Karpas-422 (cell line): ENCODE measurements at regions not wholly inside any gene's neighbourhood (a gene's known extent, or its start where the extent isn't known, plus 50 kb on each side); places are given as distances from the start of the nearest gene placed in this dataset.

ENCODE experiments used
- DNase-seq: peaks from one replicate; pipeline ENCODE4 v3.0.0-alpha.2; 2015
- H2AFZ ChIP-seq: fragments of 200-600 bp; sonication (generic); 2 replicates; pipeline ENCODE4 v1.6.1; 2014; ENCODE audit warnings: antibody characterized with exemption, low read length, mixed read lengths
- H3K27ac ChIP-seq: fragments of 200-600 bp; sonication (generic); 2 replicates; pipeline ENCODE4 v1.5.1; 2014; ENCODE audit warnings: mild to moderate bottlenecking, low read length, moderate library complexity
- H3K27me3 ChIP-seq: fragments of 200-600 bp; sonication (generic); 2 replicates; pipeline ENCODE4 v1.6.1; 2014; ENCODE audit warnings: low read length, mixed read lengths
- H3K36me3 ChIP-seq: fragments of 200-600 bp; sonication (generic); 2 replicates; pipeline ENCODE4 v1.6.1; 2014; ENCODE audit warnings: low read length, mixed read lengths; ENCODE audit not compliant: insufficient read depth
- H3K4me1 ChIP-seq: fragments of 200-600 bp; sonication (generic); 2 replicates; pipeline ENCODE4 v1.6.1; 2014; ENCODE audit warnings: mild to moderate bottlenecking, low read length, mixed read lengths
- H3K4me2 ChIP-seq: fragments of 200-600 bp; sonication (generic); 2 replicates; pipeline ENCODE4 v1.6.1; 2014; ENCODE audit warnings: low read length, low read depth, mild to moderate bottlenecking; ENCODE audit not compliant: poor library complexity, severe bottlenecking
- H3K4me3 ChIP-seq: fragments of 200-600 bp; sonication (generic); 2 replicates; pipeline ENCODE4 v1.5.1; 2014; ENCODE audit warnings: mild to moderate bottlenecking, antibody characterized with exemption, low read length, mixed read lengths
- H3K79me2 ChIP-seq: fragments of 200-600 bp; sonication (generic); 2 replicates; pipeline ENCODE4 v1.6.1; 2014; ENCODE audit warnings: mild to moderate bottlenecking, low read length, mixed read lengths
- H3K9ac ChIP-seq: fragments of 200-600 bp; sonication (generic); 2 replicates; pipeline ENCODE4 v1.6.0; 2014; ENCODE audit warnings: low read length
- H3K9me2 ChIP-seq: fragments of 200-600 bp; sonication (generic), shearing (Covaris generic); replicated peaks from 2 replicates; pipeline ENCODE4 v1.6.0; 2014; ENCODE audit warnings: mild to moderate bottlenecking, low read length, moderate library complexity; ENCODE audit not compliant: insufficient read depth
- H3K9me3 ChIP-seq: fragments of 300-700, 200-600 bp; sonication (generic); 2 replicates; pipeline ENCODE4 v1.6.1; 2014; ENCODE audit warnings: low read length, mixed read lengths
- H4K20me1 ChIP-seq: fragments of 200-600 bp; sonication (generic); 2 replicates; pipeline ENCODE4 v1.6.1; 2014; ENCODE audit warnings: mild to moderate bottlenecking, antibody characterized with exemption, low read length, low read depth; ENCODE audit not compliant: insufficient read depth

DNA sequence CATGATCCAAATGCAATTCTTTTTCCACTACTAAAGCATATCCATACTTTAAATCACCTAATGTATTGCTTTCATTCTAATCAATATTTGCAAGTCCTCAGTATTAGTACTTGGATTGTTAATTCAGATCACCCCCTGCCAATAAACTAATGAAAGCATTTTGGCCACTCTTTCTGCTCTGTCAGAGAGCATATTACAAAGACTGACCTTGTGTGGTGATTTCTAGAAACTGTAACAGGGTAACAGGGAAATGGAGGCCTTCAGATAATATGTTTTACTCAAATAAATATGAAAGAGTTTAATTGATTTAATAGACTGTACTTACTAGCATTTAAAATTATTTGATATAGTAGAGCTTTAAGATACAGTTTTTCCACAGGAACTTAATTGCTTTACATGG lies 453.0 kb downstream of the KCNJ3 start:
- Histone ChIP-seq H2AFZ (no peak overlapping the region), H3K4me1 (no peaks in the 10 kb centered on the region), H3K9me3 (peaks cover 18% of the 10 kb centered on the region), H3K9ac (no peak overlapping the region), H4K20me1 (no peaks in the 10 kb centered on the region), H3K27me3 (no peaks in the 10 kb centered on the region), H3K27ac (no peak overlapping the region), H3K9me2 (no peaks in the 10 kb centered on the region), H3K79me2 (no peaks in the 10 kb centered on the region), H3K4me2 (no peak overlapping the region), H3K4me3 (no peak overlapping the region), H3K36me3 (no peaks in the 10 kb centered on the region)
- DNase-seq: no peak

DNA sequence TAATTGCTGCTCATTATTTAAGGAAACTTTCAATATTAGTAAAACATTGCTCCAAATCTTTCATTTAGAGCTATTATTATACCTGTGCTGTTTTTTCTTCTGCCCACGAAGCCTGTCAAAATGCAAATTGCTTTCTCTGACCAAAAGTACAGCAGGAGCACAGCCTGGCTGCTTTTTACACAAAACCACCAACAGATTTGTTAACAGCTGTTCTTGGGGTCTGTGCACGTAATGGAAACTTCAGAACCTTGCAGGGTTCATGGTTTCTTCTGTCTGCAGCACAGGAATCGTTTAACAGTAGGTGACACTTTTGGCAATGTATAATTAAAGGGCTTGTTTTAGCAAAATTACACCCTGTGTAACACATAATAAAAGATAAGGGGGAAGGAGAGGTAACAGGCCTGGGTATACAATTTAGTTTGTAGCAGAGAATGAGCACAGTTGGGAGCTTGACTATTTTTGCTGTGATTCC lies 447.3 kb downstream of the KCNJ3 start:
- no peaks in the 10 kb centered on the region for H3K27me3 ChIP-seq

DNA sequence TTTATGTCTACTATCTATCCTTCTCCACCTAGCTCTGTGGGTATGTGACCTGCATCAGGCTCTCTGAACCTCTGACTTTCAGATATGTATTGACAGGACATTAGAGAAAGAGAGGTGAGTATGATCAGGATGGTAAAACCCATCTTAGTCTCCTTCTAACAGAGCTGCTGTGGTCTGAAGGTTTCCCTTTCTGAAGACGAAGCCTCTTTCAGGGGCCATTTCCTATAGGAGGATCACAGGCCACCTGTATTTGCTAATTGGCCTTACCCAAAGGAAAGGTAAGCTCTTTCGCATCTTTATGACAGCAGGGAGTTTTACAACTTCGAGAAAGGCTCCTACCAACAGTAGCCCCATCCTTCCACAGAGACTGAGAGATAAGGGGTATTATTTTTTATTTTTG lies 442.9 kb downstream of the KCNJ3 start:
- no peak overlapping the region for H3K27ac ChIP-seq
- H3K36me3 ChIP-seq: no peaks in the 10 kb centered on the region
- H4K20me1 ChIP-seq: no peaks in the 10 kb centered on the region
- H3K4me3 ChIP-seq: no peak overlapping the region
- no peak for DNase-seq
- no peak overlapping the region for H3K9ac ChIP-seq
- H3K9me2 ChIP-seq: 0 out of 2 replicates have a peak, but pooled peaks cover 3% of the 10 kb centered on the region
- no peaks in the 10 kb centered on the region for H3K79me2 ChIP-seq
- no peaks in the 10 kb centered on the region for H3K4me1 ChIP-seq
- H3K4me2 ChIP-seq: no peak overlapping the region
- H2AFZ ChIP-seq: no peak overlapping the region
- H3K9me3 ChIP-seq: peaks cover 6% of the 10 kb centered on the region; the same call in 1 of the 2 replicates
- no peaks in the 10 kb centered on the region for H3K27me3 ChIP-seq

More for the DNA sequence above, 447.3 kb downstream of the KCNJ3 start:
- H3K4me3 ChIP-seq: no peak overlapping the region
- 0 out of 2 replicates have a peak, but pooled peaks cover 3% of the 10 kb centered on the region for H3K9me2 ChIP-seq
- H3K36me3 ChIP-seq: no peaks in the 10 kb centered on the region
- no peak overlapping the region for H3K27ac ChIP-seq
- no peak overlapping the region for H2AFZ ChIP-seq
- no peaks in the 10 kb centered on the region for H3K79me2 ChIP-seq
- H3K9ac ChIP-seq: no peak overlapping the region
- H3K4me2 ChIP-seq: no peak overlapping the region
- H3K4me1 ChIP-seq: no peaks in the 10 kb centered on the region
- peaks cover 6% of the 10 kb centered on the region; the same call in 1 of the 2 replicates for H3K9me3 ChIP-seq
- no peaks in the 10 kb centered on the region for H4K20me1 ChIP-seq
- DNase-seq: no peak

DNA sequence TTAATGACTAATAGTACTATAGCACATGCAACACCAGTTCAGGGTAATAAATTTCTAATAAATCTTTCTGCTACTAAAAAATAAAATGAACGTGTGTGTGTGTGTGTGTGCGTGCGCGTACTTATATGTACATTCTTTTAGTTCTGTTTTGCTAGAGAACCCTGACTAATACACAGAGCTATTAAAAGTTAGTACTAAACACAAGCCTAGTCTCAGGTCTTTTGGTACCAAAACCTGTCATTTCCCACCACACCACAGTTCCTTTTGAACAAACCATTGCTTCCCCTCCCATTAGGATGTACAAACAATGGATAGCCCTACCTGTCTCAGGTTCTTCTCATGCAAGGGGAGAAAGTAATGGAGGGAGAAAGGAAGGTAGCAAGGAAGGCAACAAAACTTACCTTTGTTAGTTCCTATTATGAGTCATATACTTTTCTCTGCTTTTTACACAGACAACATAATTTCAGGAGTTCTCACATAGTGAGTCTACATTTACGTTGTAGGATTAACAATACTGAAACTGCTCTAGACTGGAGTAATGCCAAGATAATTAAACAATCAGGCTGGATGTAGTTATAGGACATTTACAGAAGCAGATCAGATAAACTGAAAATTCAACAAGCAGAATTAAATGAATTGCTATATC lies 427.2 kb downstream of the KCNJ3 start:
- H3K27ac ChIP-seq: no peak overlapping the region
- H3K4me2 ChIP-seq: no peak overlapping the region
- no peaks in the 10 kb centered on the region for H3K79me2 ChIP-seq
- no peak overlapping the region for H3K9ac ChIP-seq
- H3K4me1 ChIP-seq: no peaks in the 10 kb centered on the region
- H3K9me3 ChIP-seq: peaks cover 41% of the 10 kb centered on the region
- no peaks in the 10 kb centered on the region for H3K36me3 ChIP-seq
- no peak overlapping the region for H3K4me3 ChIP-seq
- no peaks in the 10 kb centered on the region for H4K20me1 ChIP-seq
- no peaks in the 10 kb centered on the region for H3K9me2 ChIP-seq
- no peak overlapping the region for H2AFZ ChIP-seq
- no peaks in the 10 kb centered on the region for H3K27me3 ChIP-seq
- no peak for DNase-seq

DNA sequence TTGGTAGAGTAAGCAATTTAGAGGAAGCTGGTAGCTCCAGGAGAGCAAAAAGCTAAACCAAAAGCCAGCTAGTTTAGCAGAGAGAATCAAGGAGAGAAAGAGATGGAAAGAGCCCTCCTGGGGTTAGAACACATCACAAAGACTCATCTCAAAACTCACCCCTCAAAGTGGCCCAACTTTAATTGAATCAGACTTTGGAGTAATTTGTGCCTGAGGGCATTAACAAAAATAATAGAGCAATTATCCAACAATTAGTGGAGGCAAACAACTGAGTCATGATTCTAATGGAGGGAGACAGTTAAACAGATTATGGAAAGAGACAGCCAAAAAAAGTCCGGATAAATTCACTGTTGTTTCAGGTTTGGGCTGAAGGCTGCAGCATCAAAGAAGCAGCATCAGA lies 417.4 kb downstream of the KCNJ3 start:
- H4K20me1 ChIP-seq: no peaks in the 10 kb centered on the region
- H3K4me3 ChIP-seq: no peak overlapping the region
- no peaks in the 10 kb centered on the region for H3K79me2 ChIP-seq
- no peak for DNase-seq
- no peaks in the 10 kb centered on the region for H3K36me3 ChIP-seq
- H3K4me2 ChIP-seq: no peak overlapping the region
- no peaks in the 10 kb centered on the region for H3K4me1 ChIP-seq
- no peak overlapping the region for H3K9ac ChIP-seq
- H2AFZ ChIP-seq: no peak overlapping the region
- peaks cover 15% of the 10 kb centered on the region for H3K9me3 ChIP-seq
- H3K27ac ChIP-seq: no peak overlapping the region
- no peaks in the 10 kb centered on the region for H3K9me2 ChIP-seq
- no peaks in the 10 kb centered on the region for H3K27me3 ChIP-seq

DNA sequence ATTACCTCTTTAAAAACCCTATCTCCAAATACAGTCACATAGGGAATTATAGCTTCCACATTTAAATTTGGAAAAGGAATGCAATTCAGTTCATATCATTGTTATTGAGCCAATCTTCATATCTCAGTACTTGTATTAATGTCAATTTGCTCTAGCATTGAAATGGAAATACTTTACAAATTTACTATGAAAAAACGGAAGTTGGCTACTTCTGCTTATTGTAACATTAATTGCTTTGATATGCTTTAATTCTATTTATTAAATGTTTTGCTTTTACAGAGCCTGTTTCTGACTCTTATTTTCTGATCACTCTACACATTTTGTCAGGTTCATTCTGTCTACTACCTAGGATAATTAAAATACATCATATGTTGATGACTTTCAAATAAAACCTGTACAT lies 412.6 kb downstream of the KCNJ3 start:
- no peak overlapping the region for H3K27ac ChIP-seq
- no peak overlapping the region for H2AFZ ChIP-seq
- no peak overlapping the region for H3K9ac ChIP-seq
- no peaks in the 10 kb centered on the region for H3K27me3 ChIP-seq
- H4K20me1 ChIP-seq: no peaks in the 10 kb centered on the region
- no peaks in the 10 kb centered on the region for H3K36me3 ChIP-seq
- peaks cover 27% of the 10 kb centered on the region for H3K9me3 ChIP-seq
- no peaks in the 10 kb centered on the region for H3K4me1 ChIP-seq
- no peak overlapping the region for H3K4me2 ChIP-seq
- no peak for DNase-seq
- no peaks in the 10 kb centered on the region for H3K79me2 ChIP-seq
- no peak overlapping the region for H3K4me3 ChIP-seq
- H3K9me2 ChIP-seq: no peaks in the 10 kb centered on the region

DNA sequence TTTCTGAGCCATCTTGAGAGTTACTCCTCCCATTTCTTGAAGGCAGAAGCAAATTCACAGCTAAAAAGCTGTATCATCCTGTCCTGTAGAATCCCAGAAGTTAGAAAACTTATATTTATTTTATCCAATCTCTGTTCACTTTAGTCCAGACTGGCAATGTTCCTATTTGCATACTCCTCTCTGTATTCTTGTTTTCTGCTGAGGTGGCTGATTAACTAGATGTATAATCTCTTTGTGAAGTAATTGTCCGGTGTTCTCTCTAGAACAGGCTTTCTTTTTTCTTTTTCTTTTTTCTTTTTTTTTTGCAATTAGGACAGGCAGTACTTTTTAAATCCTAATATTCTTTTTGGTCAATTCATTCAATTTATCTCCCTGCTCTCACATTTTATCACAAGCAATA lies 411.0 kb downstream of the KCNJ3 start:
- Histone ChIP-seq H3K36me3 (no peaks in the 10 kb centered on the region), H3K9me2 (no peaks in the 10 kb centered on the region), H3K9ac (no peak overlapping the region), H2AFZ (no peak overlapping the region), H4K20me1 (no peaks in the 10 kb centered on the region), H3K4me1 (no peaks in the 10 kb centered on the region), H3K9me3 (peaks cover 23% of the 10 kb centered on the region; the same call in 1 of the 2 replicates), H3K4me2 (no peak overlapping the region), H3K4me3 (no peak overlapping the region), H3K27ac (no peak overlapping the region), H3K27me3 (no peaks in the 10 kb centered on the region), H3K79me2 (no peaks in the 10 kb centered on the region)
- DNase-seq: no peak

DNA sequence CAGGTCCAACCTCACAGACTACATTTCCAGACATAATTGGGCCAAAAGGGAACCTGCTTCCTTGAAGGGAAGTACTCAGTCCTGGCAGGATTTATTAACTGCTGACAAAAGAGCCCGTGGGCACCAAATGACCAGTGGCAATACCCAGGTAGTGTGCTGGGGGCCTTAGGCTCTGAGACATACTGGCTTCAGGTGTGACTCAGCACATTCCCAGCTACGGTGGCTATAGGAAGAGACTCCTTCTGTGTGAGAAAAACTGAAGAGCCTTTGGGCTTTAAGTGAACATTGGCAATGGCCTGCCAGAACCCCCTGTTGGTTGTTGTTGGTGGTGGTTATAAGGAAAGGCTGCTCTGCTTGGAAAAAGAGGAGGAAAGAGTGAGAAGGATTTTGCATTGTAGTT lies 401.8 kb downstream of the KCNJ3 start:
- Histone ChIP-seq H3K36me3 (no peaks in the 10 kb centered on the region), H3K9me3 (peaks cover 39% of the 10 kb centered on the region), H3K27me3 (no peaks in the 10 kb centered on the region), H3K9ac (no peak overlapping the region), H3K9me2 (no peaks in the 10 kb centered on the region), H2AFZ (no peak overlapping the region), H3K4me2 (no peak overlapping the region), H4K20me1 (no peaks in the 10 kb centered on the region), H3K4me3 (no peak overlapping the region), H3K4me1 (no peaks in the 10 kb centered on the region), H3K27ac (no peak overlapping the region), H3K79me2 (no peaks in the 10 kb centered on the region)
- no peak for DNase-seq
